Fibroblast of lung (primary cell): ENCODE measurements at regions not wholly inside any gene's neighbourhood (a gene's known extent, or its start where the extent isn't known, plus 50 kb on each side); places are given as distances from the start of the nearest gene placed in this dataset.

Experiments used
- DNase-seq, 2 donors: peaks; one replicate each; pipeline versions ENCODE4 v3.0.0 to v3.0.0-alpha.2; 2010; ENCODE audit warnings: low read depth in 2 of 2
- H2AFZ ChIP-seq: 2 replicates; pipeline ENCODE4 v1.5.1; 2012; ENCODE audit warnings: low read length, control low read depth, inconsistent platforms
- H3K27ac ChIP-seq: 2 replicates; pipeline ENCODE4 v1.5.1; 2011; ENCODE audit warnings: low read length, control low read depth; ENCODE audit not compliant: insufficient read depth
- H3K27me3 ChIP-seq: 2 replicates; pipeline ENCODE4 v1.5.1; 2011; ENCODE audit warnings: mild to moderate bottlenecking, low read length; ENCODE audit not compliant: control insufficient read depth, insufficient read depth
- H3K36me3 ChIP-seq: 2 replicates; pipeline ENCODE4 v1.5.1; 2011; ENCODE audit warnings: low read length; ENCODE audit not compliant: control insufficient read depth, insufficient read depth
- H3K4me1 ChIP-seq: 2 replicates; pipeline ENCODE4 v1.5.1; 2011; ENCODE audit warnings: low read length; ENCODE audit not compliant: control insufficient read depth, insufficient read depth; ENCODE audit errors: extremely low read depth
- H3K4me2 ChIP-seq: 2 replicates; pipeline ENCODE4 v1.5.1; 2011; ENCODE audit warnings: low read length, control low read depth; ENCODE audit not compliant: insufficient read depth; ENCODE audit errors: extremely low read depth
- H3K4me3 ChIP-seq, 4 experiments: fragments of 200-600 bp in 1 of 4; sonication (generic) in 1 of 4; replicated peaks in 1 of 4; 2 replicates each; pipeline ENCODE4 v1.5.1; 2011 to 2016; ENCODE audit warnings: low read length in 4 of 4, low read depth in 3 of 4, mild to moderate bottlenecking in 3 of 4, control low read depth in 2 of 4, inconsistent platforms in 1 of 4, mixed read lengths in 1 of 4; ENCODE audit not compliant: insufficient read depth in 1 of 4; ENCODE audit errors: control extremely low read depth in 1 of 4
- H3K79me2 ChIP-seq: 2 replicates; pipeline ENCODE4 v1.5.1; 2012; ENCODE audit warnings: mild to moderate bottlenecking, low read length, inconsistent platforms; ENCODE audit not compliant: control insufficient read depth, insufficient read depth
- H3K9ac ChIP-seq: 2 replicates; pipeline ENCODE4 v1.5.1; 2011; ENCODE audit warnings: mild to moderate bottlenecking, low read length, control low read depth; ENCODE audit not compliant: insufficient read depth
- H3K9me3 ChIP-seq: 2 replicates; pipeline ENCODE4 v1.5.1; 2012; ENCODE audit warnings: low read depth, low read length; ENCODE audit not compliant: control insufficient read depth, insufficient read depth
- H4K20me1 ChIP-seq: 2 replicates; pipeline ENCODE4 v1.5.1; 2011; ENCODE audit warnings: low read length; ENCODE audit not compliant: control insufficient read depth, insufficient read depth; ENCODE audit errors: extremely low read depth
- CTCF ChIP-seq, 2 donors: IDR thresholded peaks in 1 of 2; conservative IDR thresholded peaks in 1 of 2; 1 replicate in 1 of 2; 2 replicates in 1 of 2; pipeline ENCODE4 v1.5.1; 2011 to 2012; ENCODE audit warnings: low read length in 2 of 2, control low read depth in 1 of 2, inconsistent platforms in 1 of 2, low read depth in 1 of 2, mild to moderate bottlenecking in 1 of 2
- EZH2 ChIP-seq: IDR thresholded peaks from 2 replicates; pipeline ENCODE4 v1.5.1; 2012; ENCODE audit warnings: low read length, control low read depth, mild to moderate bottlenecking; ENCODE audit errors: missing control alignments

GRCh38 chr3:151599103-151599672, 134.5 kb upstream of the AADACL2 start:
- Histone ChIP-seq H4K20me1 (no peaks in the 10 kb centered on the region), H3K27me3 (no peaks in the 10 kb centered on the region), H3K4me3 (no peak overlapping the region), H3K27ac (no peak overlapping the region), H3K4me2 (no peak overlapping the region), H3K4me1 (no peaks in the 10 kb centered on the region), H3K36me3 (no peaks in the 10 kb centered on the region), H3K9me3 (no peaks in the 10 kb centered on the region), H3K9ac (no peak overlapping the region), H2AFZ (no peak overlapping the region), H3K79me2 (no peaks in the 10 kb centered on the region)
- DNase-seq = no peak
- TF ChIP-seq EZH2 = no peak
- no peak for TF ChIP-seq CTCF (conservative IDR thresholded peaks at IDR 0.05 in 1 of 2, IDR thresholded peaks at IDR 0.05 in 1 of 2; ENCODE audit: low read depth in 1 of 2, low read length in 2 of 2)

GRCh38 chr3:151596940-151597339, 136.1 kb upstream of the IGSF10 start:
- Histone ChIP-seq H3K4me3 (no peak overlapping the region), H3K27me3 (no peaks in the 10 kb centered on the region), H3K79me2 (no peaks in the 10 kb centered on the region)

GRCh38 chr3:151593928-151594327, 133.1 kb upstream of the IGSF10 start:
- DNase-seq = peak; percentile 12 to 68
- no peaks in the 10 kb centered on the region for H3K79me2 ChIP-seq
- no peak overlapping the region for H3K4me3 ChIP-seq
- TF ChIP-seq CTCF (conservative IDR thresholded peaks at IDR 0.05 in 1 of 2, IDR thresholded peaks at IDR 0.05 in 1 of 2; ENCODE audit: low read depth in 1 of 2, low read length in 2 of 2) (no peak), EZH2 (no peak)
- H3K36me3 ChIP-seq = no peaks in the 10 kb centered on the region
- no peaks in the 10 kb centered on the region for H3K9me3 ChIP-seq
- no peak overlapping the region for H2AFZ ChIP-seq
- H3K27ac ChIP-seq = no peak overlapping the region
- H4K20me1 ChIP-seq = no peaks in the 10 kb centered on the region
- no peak overlapping the region for H3K9ac ChIP-seq
- no peaks in the 10 kb centered on the region for H3K4me1 ChIP-seq
- no peak overlapping the region for H3K4me2 ChIP-seq
- H3K27me3 ChIP-seq = no peaks in the 10 kb centered on the region

More at GRCh38 chr3:151596940-151597339, 136.1 kb upstream of the IGSF10 start:
- no peak overlapping the region for H3K9ac ChIP-seq
- no peaks in the 10 kb centered on the region for H3K36me3 ChIP-seq
- no peak overlapping the region for H2AFZ ChIP-seq
- no peak for TF ChIP-seq EZH2
- TF ChIP-seq CTCF (conservative IDR thresholded peaks at IDR 0.05 in 1 of 2, IDR thresholded peaks at IDR 0.05 in 1 of 2; ENCODE audit: low read depth in 1 of 2, low read length in 2 of 2) = no peak
- no peaks in the 10 kb centered on the region for H4K20me1 ChIP-seq
- H3K27ac ChIP-seq = no peak overlapping the region
- no peak for DNase-seq
- no peaks in the 10 kb centered on the region for H3K9me3 ChIP-seq
- no peak overlapping the region for H3K4me2 ChIP-seq
- H3K4me1 ChIP-seq = no peaks in the 10 kb centered on the region
